ENCODE measurements at regions not wholly inside any gene's neighbourhood (a gene's known extent, or its start where the extent isn't known, plus 50 kb on each side); places are given as distances from the start of the nearest gene placed in this dataset.
A peak's percentile ranks its signal among the peaks of the same experiment; 100 is the strongest.
"Not testable (repeated sequence)": the region's sequence is repeated elsewhere in the genome, so short reads cannot be mapped to it uniquely, and the experiment has no call there.

GRCh38 chr11:86861810-86862209, 61.5 kb downstream of the PRSS23 start:
- ATAC-seq: no peak
- DNase-seq: no peak
- intact Hi-C loops (cut with DNase I): loop anchor here in 1 of 2 donors (10.0 kb wide), 1 partner anchor 433 kb away; no protein-coding TSS in a partner anchor

DNA sequence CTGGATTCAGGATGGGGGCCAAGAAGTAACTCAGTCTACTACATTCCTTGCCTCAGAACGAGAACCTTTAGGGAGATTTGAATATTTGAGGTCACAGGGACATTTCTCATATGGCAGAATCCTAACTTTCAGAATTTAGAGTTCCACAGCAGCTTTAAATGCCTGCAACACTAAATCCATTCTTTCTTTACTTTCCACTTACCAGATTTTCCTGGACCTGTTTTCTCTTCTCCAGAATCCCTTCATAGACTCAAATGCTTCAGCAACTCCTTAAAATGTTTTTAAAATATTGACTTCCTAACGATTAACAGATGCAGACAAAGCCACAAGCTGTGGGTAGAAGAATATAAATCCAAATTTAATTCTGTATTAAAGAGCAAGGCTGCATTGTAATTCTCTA, 63.1 kb downstream of the PRSS23 start:
- DNase-seq: no peak
- intact Hi-C loops (cut with DNase I): loop anchor here in 1 of 2 donors (10.0 kb wide), 1 partner anchor 431 kb away; no protein-coding TSS in a partner anchor

DNA sequence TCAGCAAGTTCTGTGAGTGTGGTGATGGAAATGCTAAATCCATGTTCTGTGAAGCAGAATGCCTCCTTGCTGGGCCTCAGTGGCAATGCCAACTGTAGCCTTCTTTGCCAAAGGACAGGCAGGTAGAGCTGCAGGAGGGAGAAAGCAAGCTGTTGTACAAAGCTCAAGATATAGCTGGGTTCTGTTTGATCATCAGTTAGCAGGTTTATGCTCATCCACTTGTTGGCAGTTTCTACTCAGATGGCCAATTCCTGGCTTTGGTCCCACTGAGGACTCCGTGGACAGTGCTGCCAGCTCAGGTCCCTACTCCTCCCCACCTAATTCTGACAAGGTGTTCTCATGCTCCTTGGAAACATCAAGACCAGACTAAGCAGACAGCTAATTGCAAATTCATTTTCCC, 65.1 kb downstream of the PRSS23 start:
- no peak for DNase-seq
- no peak for ATAC-seq
- intact Hi-C loops (cut with DNase I): loop anchor here in 1 of 2 donors (10.0 kb wide), 1 partner anchor 429 kb away; no protein-coding TSS in a partner anchor

More for the DNA sequence above, 63.1 kb downstream of the PRSS23 start:
- ATAC-seq: no peak

DNA sequence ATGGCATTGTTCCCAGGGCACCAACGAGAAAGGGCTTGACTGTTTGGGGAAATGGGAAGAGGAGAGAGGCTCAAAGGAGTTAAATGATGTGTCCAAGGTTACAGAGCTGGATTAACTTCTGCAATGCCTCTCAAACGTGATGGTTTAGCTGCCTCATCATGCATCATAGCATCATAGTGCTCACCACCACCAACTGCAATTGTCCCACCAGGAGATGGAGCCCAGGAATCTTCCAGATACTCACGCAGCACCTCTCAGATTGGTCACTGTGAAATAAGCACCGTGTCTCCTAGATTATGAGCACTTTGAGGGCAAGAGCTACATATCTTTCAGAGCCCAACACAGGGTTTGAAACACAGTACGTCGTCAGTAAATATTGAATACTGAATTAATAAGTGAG, 69.2 kb downstream of the PRSS23 start:
- peak in 1 of 2 donors; percentile 12 for ATAC-seq
- intact Hi-C loops (cut with DNase I): loop anchor here (1.0 to 10.0 kb wide), 2 partner anchors 50 to 425 kb away; no protein-coding TSS in a partner anchor
- DNase-seq: no peak

DNA sequence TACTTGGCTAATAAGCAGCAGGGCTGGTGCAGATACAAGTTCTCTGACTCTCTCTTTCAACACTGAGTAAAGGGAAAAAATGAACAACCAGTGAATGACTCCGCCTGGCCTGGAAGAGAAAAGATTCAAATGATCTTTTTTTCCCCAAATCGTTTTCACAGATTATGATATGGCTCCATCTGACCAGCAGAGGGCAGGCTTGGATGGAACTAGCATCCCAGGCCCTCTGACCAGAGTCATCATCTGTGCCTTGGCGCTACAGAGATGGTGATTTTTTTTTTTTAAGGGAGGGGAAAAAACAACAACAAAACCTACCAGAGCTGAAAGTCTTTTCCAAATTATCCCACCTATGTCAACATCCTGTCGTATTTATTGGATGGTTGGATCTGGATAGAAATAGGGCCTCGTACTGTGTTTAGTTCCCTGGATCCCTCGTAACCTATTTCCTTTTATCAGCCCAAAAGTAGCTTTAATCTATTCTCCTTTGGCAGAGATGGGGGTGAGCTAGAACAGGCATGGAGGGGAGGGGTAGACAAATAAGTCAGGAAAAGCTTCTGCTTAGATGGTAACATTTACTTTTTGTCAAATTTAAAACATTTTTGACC, 69.7 kb downstream of the PRSS23 start:
- intact Hi-C loops (cut with DNase I): loop anchor here (1.0 to 10.0 kb wide), 5 partner anchors 49 to 555 kb away; no protein-coding TSS in a partner anchor
- peak; percentile 72 for DNase-seq
- peak; percentile 87 to 88 for ATAC-seq

DNA sequence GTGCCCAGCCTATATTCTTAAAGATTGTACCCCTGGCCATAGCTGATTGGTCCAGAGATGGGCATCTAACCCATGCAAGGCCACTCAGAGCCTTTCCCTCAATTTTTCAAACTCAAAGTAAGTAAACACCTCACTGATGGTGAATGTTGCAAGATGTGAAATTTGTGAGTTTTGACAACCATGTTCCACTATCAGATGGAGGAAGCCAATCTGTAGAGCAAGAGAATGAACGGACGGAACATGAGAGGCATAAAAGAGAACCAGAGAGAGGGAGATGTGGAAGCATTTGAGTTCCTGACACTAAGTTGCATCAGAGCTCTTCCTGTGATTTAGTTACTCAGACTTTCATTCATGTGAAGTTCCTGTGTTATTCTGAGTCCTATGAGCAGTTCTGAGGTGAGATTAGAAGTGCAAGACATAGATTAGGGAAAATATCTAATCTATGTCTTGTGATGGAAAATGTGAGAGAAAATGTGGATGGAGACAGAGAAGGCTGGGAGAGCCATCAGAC, 73.3 kb downstream of the PRSS23 start:
- intact Hi-C loops (cut with DNase I): loop anchor here (5.0 to 10.0 kb wide), 3 partner anchors 49 to 551 kb away; no protein-coding TSS in a partner anchor
- ATAC-seq: no peak
- no peak for DNase-seq

DNA sequence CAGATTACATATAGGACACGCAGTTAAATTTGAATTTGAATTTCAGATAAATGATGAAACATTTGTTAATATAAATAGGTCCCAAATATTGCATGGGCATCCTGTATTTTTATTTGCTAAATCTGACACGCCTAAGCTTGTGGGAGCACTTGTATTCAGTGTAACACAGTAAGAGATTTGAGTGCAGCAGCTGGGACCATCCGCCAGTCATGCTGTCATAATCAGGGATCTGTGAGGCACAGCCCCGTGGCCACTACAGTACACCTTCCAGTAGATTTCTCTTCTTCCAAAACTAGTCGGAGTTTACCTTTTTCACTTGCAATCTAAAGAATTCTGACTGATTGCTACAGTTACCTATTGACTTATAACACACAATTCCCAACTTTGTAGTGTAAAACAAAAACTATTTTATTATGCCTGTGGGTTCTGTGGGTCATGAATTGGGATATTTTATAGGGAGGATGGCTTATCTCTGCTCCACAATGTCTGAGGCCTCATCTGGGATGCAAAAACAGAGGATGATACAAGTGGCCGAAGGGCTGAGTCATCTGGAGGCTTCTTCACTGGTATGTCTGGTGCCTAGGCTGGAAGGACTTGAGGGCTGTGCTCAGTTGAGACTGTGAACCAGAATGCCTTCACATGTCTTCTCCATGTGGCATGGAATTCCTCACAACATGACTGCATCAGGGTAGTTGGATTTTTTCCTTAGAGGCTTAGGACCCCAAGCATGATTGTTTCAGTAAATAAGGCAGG, 74.1 kb downstream of the PRSS23 start:
- ATAC-seq (no peak), DNase-seq (no peak)
- intact Hi-C loops (cut with DNase I): loop anchor here (5.0 to 10.0 kb wide), 3 partner anchors 48 to 550 kb away; no protein-coding TSS in a partner anchor

DNA sequence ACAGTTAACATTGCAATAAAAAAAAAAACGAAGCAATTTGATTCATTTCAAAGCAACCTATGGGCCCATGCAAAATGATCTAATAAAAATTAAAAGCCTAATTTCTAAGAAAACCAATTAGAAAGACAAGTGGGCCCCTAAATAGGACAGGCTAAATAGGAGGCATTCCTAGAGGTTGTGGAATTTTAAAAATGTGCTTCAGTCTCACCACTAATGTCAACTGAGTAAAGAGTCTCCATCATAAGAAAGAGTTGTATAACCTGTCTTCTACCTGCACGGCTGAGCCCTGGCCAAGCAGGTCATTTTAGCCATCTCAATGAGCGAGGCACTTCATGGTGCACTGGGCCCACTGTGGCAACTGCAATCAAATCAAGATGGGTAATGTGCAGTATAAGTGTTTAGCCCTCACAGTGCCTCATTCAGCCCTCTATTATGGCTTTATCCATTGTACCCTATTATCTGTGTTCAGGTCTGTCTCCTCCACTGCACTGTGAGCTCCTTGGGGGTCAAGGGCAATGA, 76.4 kb downstream of the PRSS23 start:
- DNase-seq: no peak
- no peak for ATAC-seq
- intact Hi-C loops (cut with DNase I): loop anchor here in 1 of 2 donors (10.0 kb wide), 1 partner anchor 548 kb away; no protein-coding TSS in a partner anchor

- intact Hi-C loops (cut with DNase I): loop anchor here in 1 of 2 donors (10.0 kb wide), 1 partner anchor 547 kb away; no protein-coding TSS in a partner anchor
- DNase-seq: no peak
- no peak for ATAC-seq
These were observed 77.2 kb downstream of the PRSS23 start for GRCh38 chr11:86877503-86877902.

- DNase-seq, ATAC-seq: not testable (repeated sequence)
- intact Hi-C loops (cut with DNase I): loop anchor here in 1 of 2 donors (10.0 kb wide), 1 partner anchor 546 kb away; no protein-coding TSS in a partner anchor
These were observed 76.0 kb downstream of the FZD4 start for GRCh38 chr11:86879241-86879640.

DNA sequence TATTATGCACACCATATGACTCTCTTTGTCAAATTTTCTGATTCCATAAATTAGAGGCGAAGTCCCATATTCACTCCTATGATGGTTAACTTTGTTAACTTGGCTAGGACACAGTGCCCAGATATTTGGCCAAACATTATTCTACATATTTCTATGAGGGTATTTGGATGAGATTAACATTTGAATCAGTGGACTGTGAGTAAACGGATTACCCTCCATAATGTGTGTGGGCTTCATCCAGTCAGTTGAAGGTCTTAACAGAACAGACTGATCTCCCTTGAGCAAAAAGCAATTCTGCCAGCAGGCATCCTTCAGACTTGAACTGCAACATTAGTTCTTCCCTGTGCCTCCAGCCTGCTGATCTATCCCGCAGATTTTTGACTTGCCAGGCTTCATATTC, 69.9 kb downstream of the FZD4 start:
- no peak for ATAC-seq
- intact Hi-C loops (cut with DNase I): no loop called here
- no peak for DNase-seq

- intact Hi-C loops (cut with DNase I): no loop called here
- DNase-seq: no peak
- ATAC-seq: peak in 1 of 2 donors; percentile 41
These were observed 66.8 kb downstream of the FZD4 start for GRCh38 chr11:86888164-86889000.

GRCh38 chr11:86889001-86889341, 66.2 kb downstream of the FZD4 start:
- intact Hi-C loops (cut with DNase I): no loop called here
- no peak for ATAC-seq

GRCh38 chr11:86891036-86891435, 64.2 kb downstream of the FZD4 start:
- ATAC-seq: no peak
- intact Hi-C loops (cut with DNase I): no loop called here
- no peak for DNase-seq

More at GRCh38 chr11:86889001-86889341, 66.2 kb downstream of the FZD4 start:
- no peak for DNase-seq

DNA sequence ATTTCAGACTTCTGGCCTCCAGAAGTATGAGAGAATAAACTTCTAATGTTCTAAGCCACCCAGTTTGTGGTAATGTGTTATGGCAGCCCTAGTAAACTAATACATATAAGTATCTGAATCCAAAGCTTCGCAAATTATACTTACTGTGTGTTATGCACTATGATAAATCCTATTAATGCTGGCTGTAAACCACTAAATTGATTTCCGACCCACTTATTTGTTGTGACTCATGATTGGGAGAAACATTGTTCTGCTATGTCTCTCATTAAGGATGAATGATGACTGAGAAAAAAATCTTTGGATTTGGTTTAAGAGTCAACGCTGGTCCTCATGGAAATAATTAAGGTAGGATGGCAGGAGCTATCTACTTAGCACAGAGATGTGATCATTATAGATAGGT, 62.0 kb downstream of the FZD4 start:
- intact Hi-C loops (cut with DNase I): no loop called here
- DNase-seq: no peak

More for the DNA sequence above, 62.0 kb downstream of the FZD4 start:
- ATAC-seq: no peak

Data from left cardiac atrium (tissue), 4 donors.